ENCODE measurements at regions not wholly inside any gene's neighbourhood (a gene's known extent, or its start where the extent isn't known, plus 50 kb on each side); places are given as distances from the start of the nearest gene placed in this dataset.
A peak's percentile ranks its signal among the peaks of the same experiment; 100 is the strongest.
"Not testable (repeated sequence)": the region's sequence is repeated elsewhere in the genome, so short reads cannot be mapped to it uniquely, and the experiment has no call there.

- not testable (repeated sequence) for FAIRE-seq
Measured at GRCh38 chr1:843946-844345, 79.8 kb upstream of the SAMD11 start.

GRCh38 chr1:844472-845026 is 79.2 kb upstream of the SAMD11 start:
- FAIRE-seq: no peak
- no peak for DNase-seq (ENCODE audit: insufficient read length, low spot score)

More at GRCh38 chr1:843946-844345, 79.8 kb upstream of the SAMD11 start:
- DNase-seq (ENCODE audit: insufficient read length, low spot score): not testable (repeated sequence)

GRCh38 chr1:845641-846040 is 78.1 kb upstream of the SAMD11 start:
- FAIRE-seq; DNase-seq (ENCODE audit: insufficient read length, low spot score): not testable (repeated sequence)

- not testable (repeated sequence) for DNase-seq (ENCODE audit: insufficient read length, low spot score); FAIRE-seq
Measured at GRCh38 chr1:849873-850272, 73.8 kb upstream of the SAMD11 start.

- FAIRE-seq; DNase-seq (ENCODE audit: insufficient read length, low spot score): not testable (repeated sequence)
Measured at GRCh38 chr1:850318-850717, 73.4 kb upstream of the SAMD11 start.

GRCh38 chr1:851398-851797 is 72.3 kb upstream of the SAMD11 start:
- not testable (repeated sequence) for DNase-seq (ENCODE audit: insufficient read length, low spot score); FAIRE-seq

- DNase-seq (ENCODE audit: insufficient read length, low spot score); FAIRE-seq: not testable (repeated sequence)
Measured at GRCh38 chr1:851841-852240, 71.9 kb upstream of the SAMD11 start.

GRCh38 chr1:855202-855981 is 68.3 kb upstream of the SAMD11 start:
- not testable (repeated sequence) for DNase-seq (ENCODE audit: insufficient read length, low spot score)
- peak; percentile 49 for FAIRE-seq

- not testable (repeated sequence) for FAIRE-seq; DNase-seq (ENCODE audit: insufficient read length, low spot score)
Measured at GRCh38 chr1:856541-857057, 67.1 kb upstream of the SAMD11 start.

- DNase-seq (ENCODE audit: insufficient read length, low spot score); FAIRE-seq: not testable (repeated sequence)
Measured at GRCh38 chr1:857926-858648, 65.6 kb upstream of the SAMD11 start.

GRCh38 chr1:858649-859041 is 65.1 kb upstream of the SAMD11 start:
- FAIRE-seq; DNase-seq (ENCODE audit: insufficient read length, low spot score): not testable (repeated sequence)

GRCh38 chr1:860941-861340 is 62.8 kb upstream of the SAMD11 start:
- FAIRE-seq; DNase-seq (ENCODE audit: insufficient read length, low spot score): not testable (repeated sequence)

GRCh38 chr1:861714-862113 is 62.0 kb upstream of the SAMD11 start:
- no peak for DNase-seq (ENCODE audit: insufficient read length, low spot score)
- no peak for FAIRE-seq

GRCh38 chr1:862601-863000 is 61.1 kb upstream of the SAMD11 start:
- DNase-seq (ENCODE audit: insufficient read length, low spot score): not testable (repeated sequence)

GRCh38 chr1:865633-866032 is 58.1 kb upstream of the SAMD11 start:
- FAIRE-seq; DNase-seq (ENCODE audit: insufficient read length, low spot score): not testable (repeated sequence)

More at GRCh38 chr1:862601-863000, 61.1 kb upstream of the SAMD11 start:
- not testable (repeated sequence) for FAIRE-seq

- FAIRE-seq (no peak), DNase-seq (ENCODE audit: insufficient read length, low spot score) (no peak)
Measured at GRCh38 chr1:866095-866494, 57.6 kb upstream of the SAMD11 start.

- not testable (repeated sequence) for FAIRE-seq; DNase-seq (ENCODE audit: insufficient read length, low spot score)
Measured at GRCh38 chr1:866631-867299, 57.0 kb upstream of the SAMD11 start.

- DNase-seq (ENCODE audit: insufficient read length, low spot score); FAIRE-seq: not testable (repeated sequence)
Measured at GRCh38 chr1:867550-867949, 56.2 kb upstream of the SAMD11 start.

- FAIRE-seq (no peak), DNase-seq (ENCODE audit: insufficient read length, low spot score) (peak; percentile 50)
Measured at GRCh38 chr1:869499-870244, 54.1 kb upstream of the SAMD11 start.

All from HTR-8/SVneo (cell line).